ENCODE measurements at regions not wholly inside any gene's neighbourhood (a gene's known extent, or its start where the extent isn't known, plus 50 kb on each side); places are given as distances from the start of the nearest gene placed in this dataset.

DNA sequence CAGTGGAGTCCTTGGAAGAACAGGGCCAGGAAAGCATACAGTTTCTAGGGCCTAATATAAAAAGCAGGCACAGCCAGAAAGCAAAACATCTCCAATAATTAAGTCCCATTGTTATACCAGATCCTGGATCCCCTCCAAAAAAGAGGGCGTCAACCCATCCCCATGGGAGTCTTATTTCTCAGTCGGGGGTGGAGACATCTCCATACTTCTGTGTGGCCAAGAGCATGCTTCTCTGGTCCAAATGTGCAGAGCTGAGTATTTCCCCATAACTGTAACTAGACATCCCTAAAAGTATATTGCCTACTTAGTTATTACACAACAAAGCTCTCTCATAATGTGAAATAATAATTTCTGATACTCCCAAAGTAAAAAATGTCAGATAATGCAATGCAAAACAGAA lies 104.2 kb upstream of the SOX13 start:
- intact Hi-C loops (cut with DNase I): no loop called here
- no peak overlapping the region for H3K27ac ChIP-seq
- no peaks in the 10 kb centered on the region for H3K36me3 ChIP-seq
- DNase-seq (no peak), ATAC-seq (no peak)
- H3K27me3 ChIP-seq: no peaks in the 10 kb centered on the region
- 85% methylated on average over 2 of the region's 2 CpGs for WGBS (ENCODE audit: insufficient coverage, low coverage, low lambda C conversion rate, missing lambda C conversion rate)
- peaks cover 0 to 2% (median 0%) of the 10 kb centered on the region in 4 donors for H3K9me3 ChIP-seq
- H3K4me1 ChIP-seq: no peaks in the 10 kb centered on the region
- no peak overlapping the region for H3K4me3 ChIP-seq
- TF ChIP-seq, protein P1, sequence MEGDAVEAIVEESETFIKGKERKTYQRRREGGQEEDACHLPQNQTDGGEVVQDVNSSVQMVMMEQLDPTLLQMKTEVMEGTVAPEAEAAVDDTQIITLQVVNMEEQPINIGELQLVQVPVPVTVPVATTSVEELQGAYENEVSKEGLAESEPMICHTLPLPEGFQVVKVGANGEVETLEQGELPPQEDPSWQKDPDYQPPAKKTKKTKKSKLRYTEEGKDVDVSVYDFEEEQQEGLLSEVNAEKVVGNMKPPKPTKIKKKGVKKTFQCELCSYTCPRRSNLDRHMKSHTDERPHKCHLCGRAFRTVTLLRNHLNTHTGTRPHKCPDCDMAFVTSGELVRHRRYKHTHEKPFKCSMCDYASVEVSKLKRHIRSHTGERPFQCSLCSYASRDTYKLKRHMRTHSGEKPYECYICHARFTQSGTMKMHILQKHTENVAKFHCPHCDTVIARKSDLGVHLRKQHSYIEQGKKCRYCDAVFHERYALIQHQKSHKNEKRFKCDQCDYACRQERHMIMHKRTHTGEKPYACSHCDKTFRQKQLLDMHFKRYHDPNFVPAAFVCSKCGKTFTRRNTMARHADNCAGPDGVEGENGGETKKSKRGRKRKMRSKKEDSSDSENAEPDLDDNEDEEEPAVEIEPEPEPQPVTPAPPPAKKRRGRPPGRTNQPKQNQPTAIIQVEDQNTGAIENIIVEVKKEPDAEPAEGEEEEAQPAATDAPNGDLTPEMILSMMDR (IDR thresholded peaks at IDR 0.05): no peak
- no peak for TF ChIP-seq POLR2A (IDR thresholded peaks at IDR 0.05)

DNA sequence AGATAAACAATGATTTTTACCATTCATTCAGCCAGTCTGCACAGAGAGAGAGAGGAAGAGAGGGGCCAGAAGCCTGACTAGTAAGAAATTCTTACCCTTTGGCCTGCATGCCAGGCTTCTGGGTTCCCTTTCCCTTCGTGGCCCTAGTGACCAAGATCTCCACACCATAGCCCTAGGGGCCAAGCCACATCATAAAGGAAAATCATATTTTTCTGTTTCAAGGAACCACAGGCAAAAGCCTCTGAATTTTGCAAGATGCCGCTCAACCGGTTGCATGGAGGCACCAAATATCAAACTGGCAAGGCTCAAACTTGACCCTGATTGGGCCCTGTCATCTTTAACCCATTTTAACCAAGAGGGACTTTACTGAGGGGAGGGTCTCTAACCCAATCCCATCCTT lies 103.1 kb upstream of the SOX13 start:
- DNase-seq (no peak), ATAC-seq (no peak)
- intact Hi-C loops (cut with DNase I): no loop called here
- Histone ChIP-seq H3K4me3 (no peak overlapping the region), H3K9me3 (peaks cover 0 to 2% (median 0%) of the 10 kb centered on the region in 4 donors), H3K27ac (no peak overlapping the region), H3K27me3 (no peaks in the 10 kb centered on the region), H3K4me1 (no peaks in the 10 kb centered on the region), H3K36me3 (no peaks in the 10 kb centered on the region)
- no peak for TF ChIP-seq POLR2A (IDR thresholded peaks at IDR 0.05)
- TF ChIP-seq, protein P1 (IDR thresholded peaks at IDR 0.05): no peak
- WGBS (ENCODE audit: insufficient coverage, low coverage, low lambda C conversion rate, missing lambda C conversion rate): 79% methylated on average over 3 of the region's 3 CpGs

DNA sequence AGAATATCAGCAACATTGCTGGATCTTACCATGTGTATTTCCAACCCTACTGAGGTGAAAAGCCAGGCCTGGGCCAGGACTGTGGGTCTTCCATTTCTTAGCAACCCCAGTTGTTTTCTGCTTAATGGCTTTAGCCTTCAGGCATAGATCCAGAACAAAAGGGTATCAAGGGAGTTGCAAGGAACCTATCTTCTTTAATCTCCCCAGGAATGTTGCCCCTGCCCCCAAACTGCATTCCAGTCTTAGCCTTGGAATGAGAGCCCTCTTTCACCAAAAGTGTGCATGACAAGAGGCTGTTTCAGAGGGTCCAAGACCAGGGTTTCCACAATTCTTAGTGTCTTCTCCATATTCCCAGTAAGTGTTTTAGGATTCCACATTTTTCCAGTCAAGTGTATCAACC lies 87.9 kb upstream of the SOX13 start:
- H3K9me3 ChIP-seq: no peaks in the 10 kb centered on the region
- H3K27ac ChIP-seq: no peak overlapping the region
- H3K27me3 ChIP-seq: no peaks in the 10 kb centered on the region
- no peak for DNase-seq
- H3K4me1 ChIP-seq: no peaks in the 10 kb centered on the region
- no peak for ATAC-seq
- no peak overlapping the region for H3K4me3 ChIP-seq
- no peaks in the 10 kb centered on the region for H3K36me3 ChIP-seq
- TF ChIP-seq, protein P1 (IDR thresholded peaks at IDR 0.05): no peak
- TF ChIP-seq POLR2A (IDR thresholded peaks at IDR 0.05): no peak
- intact Hi-C loops (cut with DNase I): no loop called here

DNA sequence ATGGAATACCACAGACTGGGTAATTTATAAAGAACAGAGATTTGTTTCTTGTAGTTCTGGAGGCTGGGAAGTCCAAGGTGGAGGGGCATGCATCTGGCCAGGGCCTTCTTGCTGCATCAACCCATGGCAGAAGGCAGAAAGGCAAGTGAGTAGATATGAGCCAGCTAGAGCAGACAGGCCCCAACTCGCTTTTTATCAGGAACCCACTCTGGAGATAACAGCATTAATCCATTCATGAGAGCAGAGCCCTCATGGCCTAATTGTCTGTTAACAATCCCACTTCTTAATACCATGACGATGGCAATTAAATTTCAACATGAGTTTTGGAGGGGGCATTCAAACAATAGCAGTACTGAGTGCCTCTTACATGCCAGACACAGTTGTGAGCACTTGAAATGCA lies 87.2 kb upstream of the SOX13 start:
- H3K27me3 ChIP-seq: no peaks in the 10 kb centered on the region
- no peaks in the 10 kb centered on the region for H3K9me3 ChIP-seq
- no peak overlapping the region for H3K4me3 ChIP-seq
- ATAC-seq (no peak), DNase-seq (no peak)
- 90% methylated on average over 2 of the region's 2 CpGs for WGBS (ENCODE audit: insufficient coverage, low coverage, low lambda C conversion rate, missing lambda C conversion rate)
- no peaks in the 10 kb centered on the region for H3K36me3 ChIP-seq
- TF ChIP-seq, protein P1 (IDR thresholded peaks at IDR 0.05): no peak
- TF ChIP-seq POLR2A (IDR thresholded peaks at IDR 0.05): no peak
- no peaks in the 10 kb centered on the region for H3K4me1 ChIP-seq
- no peak overlapping the region for H3K27ac ChIP-seq
- intact Hi-C loops (cut with DNase I): no loop called here

DNA sequence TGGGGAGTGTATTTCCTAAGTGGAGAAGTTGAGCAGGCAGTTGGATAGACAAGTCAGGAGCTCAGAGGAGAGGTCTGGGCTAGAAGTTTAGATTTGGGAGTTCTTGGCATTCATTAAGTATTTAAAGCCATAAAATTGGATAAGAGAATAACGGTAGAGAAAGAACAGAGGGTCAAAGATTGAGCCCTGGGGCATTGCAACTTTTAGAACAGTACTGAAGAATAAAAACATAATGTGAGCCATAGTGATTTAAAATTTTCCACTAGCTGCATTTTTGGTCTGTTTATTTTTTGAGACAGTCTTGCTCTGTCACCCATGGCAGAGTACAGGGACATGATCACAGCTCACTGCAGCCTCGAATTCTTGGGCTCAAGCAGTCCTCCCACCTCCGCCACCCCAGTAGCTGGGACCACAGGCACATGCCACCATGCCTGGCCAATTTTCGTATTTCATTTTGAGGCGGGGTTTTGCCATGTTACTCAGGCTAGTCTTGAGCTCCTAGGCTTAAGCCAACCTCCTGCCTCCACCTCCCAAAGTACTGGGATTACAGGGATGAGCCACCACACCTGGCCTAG lies 85.9 kb upstream of the SOX13 start:
- TF ChIP-seq, protein P1 (IDR thresholded peaks at IDR 0.05): no peak
- TF ChIP-seq POLR2A (IDR thresholded peaks at IDR 0.05): no peak
- no peak for ATAC-seq

More for the DNA sequence above, 85.9 kb upstream of the SOX13 start:
- Histone ChIP-seq H3K4me1 (no peaks in the 10 kb centered on the region), H3K4me3 (no peak overlapping the region), H3K27me3 (no peaks in the 10 kb centered on the region), H3K9me3 (no peaks in the 10 kb centered on the region), H3K27ac (no peak overlapping the region), H3K36me3 (no peaks in the 10 kb centered on the region)
- intact Hi-C loops (cut with DNase I): no loop called here
- DNase-seq: no peak
- WGBS (ENCODE audit: insufficient coverage, low coverage, low lambda C conversion rate, missing lambda C conversion rate): 70% methylated on average over 5 of the region's 5 CpGs
